ENCODE measurements at regions not wholly inside any gene's neighbourhood (a gene's known extent, or its start where the extent isn't known, plus 50 kb on each side); places are given as distances from the start of the nearest gene placed in this dataset.

- peak; percentile 9 for DNase-seq (ENCODE audit: low read depth)
Observed at GRCh38 chr12:126084480-126084879, 1019.2 kb downstream of the AACS start.

GRCh38 chr12:126086242-126086641 is 1021.0 kb downstream of the AACS start:
- DNase-seq (ENCODE audit: low read depth) = no peak

GRCh38 chr12:126087692-126088091 is 1022.5 kb downstream of the AACS start:
- DNase-seq (ENCODE audit: low read depth) = no peak

GRCh38 chr12:126093908-126094307 is 1028.7 kb downstream of the AACS start:
- DNase-seq (ENCODE audit: low read depth) = peak; percentile 15

GRCh38 chr12:126095748-126096510 is 1030.7 kb downstream of the AACS start:
- DNase-seq (ENCODE audit: low read depth) = no peak

- no peak for DNase-seq (ENCODE audit: low read depth)
Observed at GRCh38 chr12:126106706-126107105, 1041.5 kb downstream of the AACS start.

- DNase-seq (ENCODE audit: low read depth) = no peak
Observed at GRCh38 chr12:126107659-126108058, 1042.4 kb downstream of the AACS start.

GRCh38 chr12:126108247-126108646 is 1043.0 kb downstream of the AACS start:
- DNase-seq (ENCODE audit: low read depth) = no peak

- DNase-seq (ENCODE audit: low read depth) = no peak
Observed at GRCh38 chr12:126112141-126112540, 1046.9 kb downstream of the AACS start.

GRCh38 chr12:126112849-126113248 is 1047.6 kb downstream of the AACS start:
- no peak for DNase-seq (ENCODE audit: low read depth)

- no peak for DNase-seq (ENCODE audit: low read depth)
Observed at GRCh38 chr12:126114441-126114840, 1049.2 kb downstream of the AACS start.

- no peak for DNase-seq (ENCODE audit: low read depth)
Observed at GRCh38 chr12:126117502-126117901, 1052.3 kb downstream of the AACS start.

- no peak for DNase-seq (ENCODE audit: low read depth)
Observed at GRCh38 chr12:126139355-126139754, 1074.1 kb downstream of the AACS start.

- no peak for DNase-seq (ENCODE audit: low read depth)
Observed at GRCh38 chr12:126144603-126145002, 1079.4 kb downstream of the AACS start.

GRCh38 chr12:126147321-126147720 is 1082.1 kb downstream of the AACS start:
- no peak for DNase-seq (ENCODE audit: low read depth)

GRCh38 chr12:126156806-126157574 is 1091.8 kb downstream of the AACS start:
- peak; percentile 21 for DNase-seq (ENCODE audit: low read depth)

GRCh38 chr12:126157575-126157966 is 1092.3 kb downstream of the AACS start:
- no peak for DNase-seq (ENCODE audit: low read depth)

GRCh38 chr12:126159139-126159538 is 1093.9 kb downstream of the AACS start:
- DNase-seq (ENCODE audit: low read depth) = no peak

GRCh38 chr12:126160912-126161311 is 1095.7 kb downstream of the AACS start:
- no peak for DNase-seq (ENCODE audit: low read depth)

- no peak for DNase-seq (ENCODE audit: low read depth)
Observed at GRCh38 chr12:126163984-126164383, 1098.7 kb downstream of the AACS start.

GRCh38 chr12:126171937-126172559 is 1106.8 kb downstream of the AACS start:
- no peak for DNase-seq (ENCODE audit: low read depth)

- DNase-seq (ENCODE audit: low read depth) = no peak
Observed at GRCh38 chr12:126182619-126183236, 1117.5 kb downstream of the AACS start.

All from Daoy (cell line).